Nephron (organoid): ENCODE measurements at regions not wholly inside any gene's neighbourhood (a gene's known extent, or its start where the extent isn't known, plus 50 kb on each side); places are given as distances from the start of the nearest gene placed in this dataset.
"Not testable (repeated sequence)": the region's sequence is repeated elsewhere in the genome, so short reads cannot be mapped to it uniquely, and the experiment has no call there.

Source experiments
- H3K27ac Mint-ChIP-seq, 3 experiments: 2 replicates each; pipeline ENCODE4 v1.8.0; 2020; ENCODE audit warnings: mixed read lengths in 3 of 3, mild to moderate bottlenecking in 2 of 3, moderate library complexity in 1 of 3
- H3K27me3 Mint-ChIP-seq: 2 replicates; pipeline ENCODE4 v1.8.0; 2021; ENCODE audit warnings: low read depth, mild to moderate bottlenecking, moderate library complexity, mixed read lengths
- H3K36me3 Mint-ChIP-seq: 2 replicates; pipeline ENCODE4 v1.8.0; 2020; ENCODE audit warnings: low read depth, mixed read lengths
- H3K4me1 Mint-ChIP-seq: 2 replicates; pipeline ENCODE4 v1.8.0; 2020; ENCODE audit warnings: mixed read lengths
- H3K4me3 Mint-ChIP-seq, 3 experiments: 2 replicates each; pipeline ENCODE4 v1.8.0; 2020; ENCODE audit warnings: mild to moderate bottlenecking in 3 of 3, mixed read lengths in 3 of 3, moderate library complexity in 2 of 3
- H3K9me3 Mint-ChIP-seq: 2 replicates; pipeline ENCODE4 v1.8.0; 2020; ENCODE audit warnings: mixed read lengths
- CTCF ChIP-seq, 3 experiments: fragments of 200-600 bp; sonication (generic); IDR thresholded peaks; one replicate each; pipeline ENCODE4 v1.5.0; 2021; ENCODE audit warnings: antibody characterized with exemption in 3 of 3; ENCODE audit not compliant: unreplicated experiment in 3 of 3

GRCh38 chr9:107772988-107773387, 283.4 kb upstream of the KLF4 start:
- Mint-ChIP-seq H3K4me3 (no peak overlapping the region), H3K27me3 (peaks cover 7% of the 10 kb centered on the region), H3K9me3 (peaks cover 15% of the 10 kb centered on the region), H3K36me3 (no peaks in the 10 kb centered on the region), H3K4me1 (no peaks in the 10 kb centered on the region), H3K27ac (no peak overlapping the region)
- no peak for TF ChIP-seq CTCF (IDR thresholded peaks at IDR 0.05; ENCODE audit: unreplicated experiment in 3 of 3)

- no peaks in the 10 kb centered on the region for H3K4me1 Mint-ChIP-seq
- H3K9me3 Mint-ChIP-seq, result peaks cover 15% of the 10 kb centered on the region
- peaks cover 7% of the 10 kb centered on the region for H3K27me3 Mint-ChIP-seq
- H3K36me3 Mint-ChIP-seq, result no peaks in the 10 kb centered on the region
- H3K27ac Mint-ChIP-seq, result no peak overlapping the region
- no peak overlapping the region for H3K4me3 Mint-ChIP-seq
- no peak for TF ChIP-seq CTCF (IDR thresholded peaks at IDR 0.05; ENCODE audit: unreplicated experiment in 3 of 3)
Observed at GRCh38 chr9:107770716-107771115, 281.1 kb upstream of the KLF4 start.

- Mint-ChIP-seq H3K27ac (no peak overlapping the region), H3K4me3 (no peak overlapping the region), H3K4me1 (no peaks in the 10 kb centered on the region), H3K9me3 (peaks cover 16% of the 10 kb centered on the region), H3K36me3 (no peaks in the 10 kb centered on the region), H3K27me3 (peaks cover 7% of the 10 kb centered on the region)
- no peak for TF ChIP-seq CTCF (IDR thresholded peaks at IDR 0.05; ENCODE audit: unreplicated experiment in 3 of 3)
Observed at GRCh38 chr9:107768224-107768623, 278.7 kb upstream of the KLF4 start.

GRCh38 chr9:107767711-107768110, 278.1 kb upstream of the KLF4 start:
- no peak for TF ChIP-seq CTCF (IDR thresholded peaks at IDR 0.05; ENCODE audit: unreplicated experiment in 3 of 3)
- peaks cover 7% of the 10 kb centered on the region for H3K27me3 Mint-ChIP-seq
- H3K4me3 Mint-ChIP-seq, result no peak overlapping the region
- H3K4me1 Mint-ChIP-seq, result no peaks in the 10 kb centered on the region
- H3K27ac Mint-ChIP-seq, result no peak overlapping the region
- peaks cover 16% of the 10 kb centered on the region for H3K9me3 Mint-ChIP-seq
- H3K36me3 Mint-ChIP-seq, result no peaks in the 10 kb centered on the region

- not testable (repeated sequence) for H3K4me1 Mint-ChIP-seq, H3K36me3 Mint-ChIP-seq, H3K27me3 Mint-ChIP-seq, H3K4me3 Mint-ChIP-seq, H3K27ac Mint-ChIP-seq
- peaks cover 22% of the 10 kb centered on the region for H3K9me3 Mint-ChIP-seq
Observed at GRCh38 chr9:107763469-107763868, 273.9 kb upstream of the KLF4 start.

GRCh38 chr9:107761307-107761706, 271.7 kb upstream of the KLF4 start:
- Mint-ChIP-seq H3K9me3 (peaks cover 22% of the 10 kb centered on the region), H3K27ac (no peak overlapping the region), H3K4me3 (no peak overlapping the region), H3K27me3 (peaks cover 4% of the 10 kb centered on the region), H3K4me1 (no peaks in the 10 kb centered on the region), H3K36me3 (no peaks in the 10 kb centered on the region)
- TF ChIP-seq CTCF (IDR thresholded peaks at IDR 0.05; ENCODE audit: unreplicated experiment in 3 of 3), result no peak
